ENCODE measurements at regions not wholly inside any gene's neighbourhood (a gene's known extent, or its start where the extent isn't known, plus 50 kb on each side); places are given as distances from the start of the nearest gene placed in this dataset.

GRCh38 chr13:107860284-107860683, 355.1 kb downstream of the LIG4 start:
- no peak for TF ChIP-seq ZNF274 (IDR thresholded peaks at IDR 0.05; ENCODE audit: low read depth, low read length)
- no peak overlapping the region for H3K4me3 ChIP-seq (ENCODE audit: low read length)

- no peak overlapping the region for H3K4me3 ChIP-seq (ENCODE audit: low read length)
- no peak for TF ChIP-seq ZNF274 (IDR thresholded peaks at IDR 0.05; ENCODE audit: low read depth, low read length)
Measured at GRCh38 chr13:107854880-107855279, 360.5 kb downstream of the LIG4 start.

GRCh38 chr13:107852072-107852471, 363.3 kb downstream of the LIG4 start:
- no peak overlapping the region for H3K4me3 ChIP-seq (ENCODE audit: low read length)
- TF ChIP-seq ZNF274 (IDR thresholded peaks at IDR 0.05; ENCODE audit: low read depth, low read length) = no peak

- no peak for TF ChIP-seq ZNF274 (IDR thresholded peaks at IDR 0.05; ENCODE audit: low read depth, low read length)
- no peak overlapping the region for H3K4me3 ChIP-seq (ENCODE audit: low read length)
Measured at GRCh38 chr13:107851670-107852069, 363.7 kb downstream of the LIG4 start.

GRCh38 chr13:107847406-107847805, 367.9 kb downstream of the LIG4 start:
- TF ChIP-seq ZNF274 (IDR thresholded peaks at IDR 0.05; ENCODE audit: low read depth, low read length) = no peak
- no peak overlapping the region for H3K4me3 ChIP-seq (ENCODE audit: low read length)

GRCh38 chr13:107846642-107847041, 368.7 kb downstream of the LIG4 start:
- H3K4me3 ChIP-seq (ENCODE audit: low read length) = no peak overlapping the region
- no peak for TF ChIP-seq ZNF274 (IDR thresholded peaks at IDR 0.05; ENCODE audit: low read depth, low read length)

- H3K4me3 ChIP-seq (ENCODE audit: low read length) = no peak overlapping the region
- TF ChIP-seq ZNF274 (IDR thresholded peaks at IDR 0.05; ENCODE audit: low read depth, low read length) = no peak
Measured at GRCh38 chr13:107845911-107846310, 369.4 kb downstream of the LIG4 start.

- no peak for TF ChIP-seq ZNF274 (IDR thresholded peaks at IDR 0.05; ENCODE audit: low read depth, low read length)
- H3K4me3 ChIP-seq (ENCODE audit: low read length) = no peak overlapping the region
Measured at GRCh38 chr13:107843681-107844080, 371.7 kb downstream of the LIG4 start.

GRCh38 chr13:107843281-107843680, 372.1 kb downstream of the LIG4 start:
- no peak for TF ChIP-seq ZNF274 (IDR thresholded peaks at IDR 0.05; ENCODE audit: low read depth, low read length)
- no peak overlapping the region for H3K4me3 ChIP-seq (ENCODE audit: low read length)

GRCh38 chr13:107842562-107843180, 372.7 kb downstream of the LIG4 start:
- TF ChIP-seq ZNF274 (IDR thresholded peaks at IDR 0.05; ENCODE audit: low read depth, low read length) = no peak
- no peak overlapping the region for H3K4me3 ChIP-seq (ENCODE audit: low read length)

- no peak for TF ChIP-seq ZNF274 (IDR thresholded peaks at IDR 0.05; ENCODE audit: low read depth, low read length)
- no peak overlapping the region for H3K4me3 ChIP-seq (ENCODE audit: low read length)
Measured at GRCh38 chr13:107838588-107839161, 376.7 kb downstream of the LIG4 start.

GRCh38 chr13:107836685-107837084, 378.7 kb downstream of the LIG4 start:
- H3K4me3 ChIP-seq (ENCODE audit: low read length) = no peak overlapping the region
- no peak for TF ChIP-seq ZNF274 (IDR thresholded peaks at IDR 0.05; ENCODE audit: low read depth, low read length)

GRCh38 chr13:107835339-107836018, 379.9 kb downstream of the LIG4 start:
- no peak overlapping the region for H3K4me3 ChIP-seq (ENCODE audit: low read length)

GRCh38 chr13:107834717-107835116, 380.6 kb downstream of the LIG4 start:
- H3K4me3 ChIP-seq (ENCODE audit: low read length) = no peak overlapping the region
- no peak for TF ChIP-seq ZNF274 (IDR thresholded peaks at IDR 0.05; ENCODE audit: low read depth, low read length)

More at GRCh38 chr13:107835339-107836018, 379.9 kb downstream of the LIG4 start:
- no peak for TF ChIP-seq ZNF274 (IDR thresholded peaks at IDR 0.05; ENCODE audit: low read depth, low read length)

- no peak for TF ChIP-seq ZNF274 (IDR thresholded peaks at IDR 0.05; ENCODE audit: low read depth, low read length)
- H3K4me3 ChIP-seq (ENCODE audit: low read length) = no peak overlapping the region
Measured at GRCh38 chr13:107834281-107834680, 381.1 kb downstream of the LIG4 start.
